Subcutaneous abdominal adipose tissue (tissue), 5 donors: ENCODE measurements at regions not wholly inside any gene's neighbourhood (a gene's known extent, or its start where the extent isn't known, plus 50 kb on each side); places are given as distances from the start of the nearest gene placed in this dataset.

Experiments
- H3K27ac ChIP-seq: one replicate; pipeline ENCODE4 v1.7.0; 2013; ENCODE audit warnings: low read depth, mild to moderate bottlenecking, inconsistent platforms, low read length, moderate library complexity
- H3K27me3 ChIP-seq, 5 donors: one replicate each; pipeline ENCODE4 v1.7.0; 2013; ENCODE audit warnings: low read length in 5 of 5, inconsistent platforms in 1 of 5; ENCODE audit not compliant: control insufficient read depth in 5 of 5, insufficient read depth in 4 of 5
- H3K36me3 ChIP-seq, 5 donors: one replicate each; pipeline ENCODE4 v1.7.0; 2013; ENCODE audit warnings: low read length in 5 of 5; ENCODE audit not compliant: control insufficient read depth in 5 of 5, insufficient read depth in 5 of 5
- H3K4me1 ChIP-seq, 5 donors: one replicate each; pipeline ENCODE4 v1.7.0; 2013; ENCODE audit warnings: low read length in 5 of 5, mild to moderate bottlenecking in 3 of 5, moderate library complexity in 1 of 5; ENCODE audit not compliant: control insufficient read depth in 5 of 5, insufficient read depth in 5 of 5
- H3K4me3 ChIP-seq, 5 donors: one replicate each; pipeline ENCODE4 v1.7.0; 2013; ENCODE audit warnings: low read length in 5 of 5, low read depth in 1 of 5
- H3K9ac ChIP-seq, 5 donors: one replicate each; pipeline ENCODE4 v1.7.0; 2013; ENCODE audit warnings: low read length in 5 of 5, mild to moderate bottlenecking in 4 of 5, moderate library complexity in 3 of 5
- H3K9me3 ChIP-seq, 5 donors: one replicate each; pipeline ENCODE4 v1.7.0; 2013; ENCODE audit warnings: low read length in 5 of 5; ENCODE audit not compliant: control insufficient read depth in 5 of 5
- donor health status: healthy.
- donor health status: healthy.
- donor health status: healthy.
- donor health status: healthy.
- donor health status: healthy.

GRCh38 chr12:41967668-41968500 is 176.8 kb downstream of the GXYLT1 start:
- Histone ChIP-seq H3K9ac (no peak overlapping the region), H3K4me1 (no peaks in the 10 kb centered on the region), H3K4me3 (no peak overlapping the region), H3K27me3 (peaks cover 0 to 2% (median 0%) of the 10 kb centered on the region in 5 donors), H3K36me3 (no peaks in the 10 kb centered on the region), H3K9me3 (no peaks in the 10 kb centered on the region), H3K27ac (no peak overlapping the region)

GRCh38 chr12:41966916-41967315 is 177.8 kb downstream of the GXYLT1 start:
- Histone ChIP-seq H3K27ac (no peak overlapping the region), H3K4me1 (no peaks in the 10 kb centered on the region), H3K36me3 (no peaks in the 10 kb centered on the region), H3K4me3 (no peak overlapping the region), H3K27me3 (peaks cover 0 to 2% (median 0%) of the 10 kb centered on the region in 5 donors), H3K9ac (no peak overlapping the region), H3K9me3 (no peaks in the 10 kb centered on the region)

- no peak overlapping the region for H3K27ac ChIP-seq
- no peaks in the 10 kb centered on the region for H3K4me1 ChIP-seq
- peaks cover 0 to 2% (median 0%) of the 10 kb centered on the region in 5 donors for H3K27me3 ChIP-seq
- H3K9me3 ChIP-seq, result no peaks in the 10 kb centered on the region
- no peak overlapping the region for H3K9ac ChIP-seq
- no peaks in the 10 kb centered on the region for H3K36me3 ChIP-seq
- no peak overlapping the region for H3K4me3 ChIP-seq
Observed at GRCh38 chr12:41966001-41966400, 178.7 kb downstream of the GXYLT1 start.

- Histone ChIP-seq H3K9ac (no peak overlapping the region), H3K4me3 (no peak overlapping the region), H3K4me1 (no peaks in the 10 kb centered on the region), H3K27me3 (peaks cover 0 to 2% (median 0%) of the 10 kb centered on the region in 5 donors), H3K27ac (no peak overlapping the region), H3K9me3 (no peaks in the 10 kb centered on the region), H3K36me3 (no peaks in the 10 kb centered on the region)
Observed at GRCh38 chr12:41963398-41963797, 181.3 kb downstream of the GXYLT1 start.

- Histone ChIP-seq H3K4me3 (no peak overlapping the region), H3K36me3 (no peaks in the 10 kb centered on the region), H3K4me1 (no peaks in the 10 kb centered on the region), H3K9ac (no peak overlapping the region), H3K9me3 (no peaks in the 10 kb centered on the region), H3K27me3 (peaks cover 0 to 2% (median 0%) of the 10 kb centered on the region in 5 donors), H3K27ac (no peak overlapping the region)
Observed at GRCh38 chr12:41962171-41962572, 182.5 kb downstream of the GXYLT1 start.

- Histone ChIP-seq H3K9ac (no peak overlapping the region), H3K27me3 (no peaks in the 10 kb centered on the region), H3K4me3 (no peak overlapping the region), H3K36me3 (no peaks in the 10 kb centered on the region), H3K9me3 (no peaks in the 10 kb centered on the region), H3K4me1 (peaks cover 0 to 5% (median 0%) of the 10 kb centered on the region in 5 donors), H3K27ac (no peak overlapping the region)
Observed at GRCh38 chr12:41959271-41959670, 185.4 kb downstream of the GXYLT1 start.

GRCh38 chr12:41956353-41956752 is 188.3 kb downstream of the GXYLT1 start:
- Histone ChIP-seq H3K9me3 (no peaks in the 10 kb centered on the region), H3K4me1 (peaks cover 0 to 5% (median 0%) of the 10 kb centered on the region in 5 donors), H3K4me3 (no peak overlapping the region), H3K27ac (no peak overlapping the region), H3K9ac (no peak overlapping the region), H3K27me3 (no peaks in the 10 kb centered on the region), H3K36me3 (no peaks in the 10 kb centered on the region)

GRCh38 chr12:41950455-41950854 is 194.2 kb downstream of the GXYLT1 start:
- H3K27me3 ChIP-seq, result no peaks in the 10 kb centered on the region
- H3K4me1 ChIP-seq, result no peaks in the 10 kb centered on the region
- no peaks in the 10 kb centered on the region for H3K36me3 ChIP-seq
- no peak overlapping the region for H3K4me3 ChIP-seq
- peaks cover 0 to 9% (median 9%) of the 10 kb centered on the region in 5 donors for H3K9me3 ChIP-seq
- H3K9ac ChIP-seq, result no peak overlapping the region
- no peak overlapping the region for H3K27ac ChIP-seq

- no peak overlapping the region for H3K9ac ChIP-seq
- H3K36me3 ChIP-seq, result no peaks in the 10 kb centered on the region
- no peaks in the 10 kb centered on the region for H3K27me3 ChIP-seq
- no peak overlapping the region for H3K27ac ChIP-seq
- peaks cover 0 to 9% (median 9%) of the 10 kb centered on the region in 5 donors for H3K9me3 ChIP-seq
- no peak overlapping the region for H3K4me3 ChIP-seq
- H3K4me1 ChIP-seq, result no peaks in the 10 kb centered on the region
Observed at GRCh38 chr12:41946106-41946505, 198.6 kb downstream of the GXYLT1 start.

- Histone ChIP-seq H3K9ac (no peak overlapping the region), H3K9me3 (peaks cover 0 to 9% (median 9%) of the 10 kb centered on the region in 5 donors), H3K27ac (no peak overlapping the region), H3K4me1 (no peaks in the 10 kb centered on the region), H3K36me3 (no peaks in the 10 kb centered on the region), H3K27me3 (no peaks in the 10 kb centered on the region), H3K4me3 (no peak overlapping the region)
Observed at GRCh38 chr12:41944216-41944615, 200.5 kb downstream of the GXYLT1 start.
